ENCODE measurements at regions not wholly inside any gene's neighbourhood (a gene's known extent, or its start where the extent isn't known, plus 50 kb on each side); places are given as distances from the start of the nearest gene placed in this dataset.

- DNase-seq (ENCODE audit: low read depth): no peak
These were observed 169.9 kb downstream of the DIPK2A start for GRCh38 chr3:144141496-144141895.

DNA sequence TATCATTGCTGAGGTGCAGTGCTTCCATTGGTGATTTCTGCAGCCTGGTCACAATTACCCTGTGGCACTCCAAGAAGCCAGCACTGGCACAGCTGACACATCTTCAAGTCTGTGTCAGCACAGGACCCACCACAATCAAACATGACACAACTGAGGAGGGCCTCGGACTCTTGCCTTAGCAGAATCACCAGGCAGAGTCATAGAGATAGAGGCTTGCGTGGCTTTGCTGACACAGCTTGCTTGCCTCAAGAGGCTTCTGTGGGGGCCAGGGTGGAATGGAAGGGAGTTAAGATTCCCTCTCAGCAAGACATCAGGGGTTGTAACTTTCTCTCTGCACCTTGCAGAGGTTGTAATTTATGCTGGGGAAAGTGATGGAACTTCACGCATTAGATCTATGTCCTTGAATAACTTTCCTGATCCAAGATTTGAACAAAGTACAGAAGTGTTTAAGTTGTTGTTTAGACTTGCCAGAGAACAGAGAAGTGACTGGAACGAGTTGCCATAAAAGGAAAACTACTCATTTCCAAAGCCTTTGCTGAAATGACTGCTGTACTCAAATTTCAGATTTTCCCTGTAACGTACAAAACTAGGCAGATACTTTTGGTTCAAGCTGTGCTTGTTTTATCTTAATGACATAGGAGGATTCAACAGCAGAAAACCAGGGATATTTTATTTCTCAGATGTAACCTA, 170.7 kb downstream of the DIPK2A start:
- no peak for DNase-seq (ENCODE audit: low read depth)

DNA sequence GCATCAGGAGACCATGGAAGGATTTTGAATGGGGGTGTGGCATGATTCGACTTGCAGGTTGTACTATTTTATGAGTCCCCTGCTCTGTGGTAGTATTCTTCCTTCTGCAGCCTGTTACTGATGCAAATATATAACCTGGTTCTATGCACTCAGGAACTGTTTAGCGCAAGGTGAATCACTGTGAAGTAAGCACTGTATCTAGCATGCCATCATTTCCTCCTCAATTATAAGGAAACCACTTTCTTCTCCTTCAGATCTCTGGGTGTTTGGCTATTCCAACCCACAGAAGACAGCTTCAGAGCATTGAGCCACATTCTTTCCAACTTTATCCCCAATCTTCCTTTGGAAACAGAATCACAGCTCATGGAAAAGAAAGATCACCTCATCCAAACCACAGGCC, 176.7 kb downstream of the DIPK2A start:
- no peak for DNase-seq (ENCODE audit: low read depth)

DNA sequence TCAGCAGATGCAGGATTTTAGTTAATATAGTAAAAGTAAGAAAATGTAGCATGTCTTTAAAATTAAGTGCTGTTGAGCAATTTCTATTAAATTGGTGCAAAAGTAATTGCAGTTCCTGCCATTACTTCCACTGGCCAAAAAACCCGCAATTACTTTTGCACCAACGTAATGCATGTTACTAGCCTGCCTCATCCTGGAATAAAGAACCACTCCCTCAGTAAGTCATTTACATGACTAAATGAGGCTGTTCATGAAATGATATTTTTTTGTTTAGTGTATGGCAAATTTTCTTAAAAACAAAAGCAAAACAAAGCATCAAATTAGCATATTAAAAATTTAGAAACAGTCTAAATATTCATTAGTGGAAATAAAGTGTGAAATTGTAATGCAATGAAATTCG, 180.4 kb downstream of the DIPK2A start:
- no peak for DNase-seq (ENCODE audit: low read depth)

DNA sequence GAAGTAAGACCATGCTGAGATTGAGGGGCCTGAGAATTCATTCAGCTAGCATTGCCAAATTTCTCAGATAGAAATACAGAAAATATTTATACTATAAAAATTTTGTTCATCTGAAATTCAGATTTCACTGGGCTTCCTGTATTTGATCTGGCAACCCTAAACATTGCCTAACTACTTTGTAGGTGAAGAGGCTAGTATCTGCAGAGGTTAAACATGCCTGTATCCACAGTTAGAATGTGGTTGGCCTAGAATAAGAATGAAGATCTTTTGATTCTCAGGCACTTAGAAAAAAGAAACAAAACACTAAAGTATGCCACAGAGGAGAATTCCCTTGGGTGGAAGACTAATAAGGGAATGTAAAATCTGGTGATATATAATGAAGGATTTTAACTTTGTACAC, 189.0 kb downstream of the DIPK2A start:
- DNase-seq (ENCODE audit: low read depth): no peak

- DNase-seq (ENCODE audit: low read depth): no peak
These were observed 190.4 kb downstream of the DIPK2A start for GRCh38 chr3:144162042-144162441.

DNA sequence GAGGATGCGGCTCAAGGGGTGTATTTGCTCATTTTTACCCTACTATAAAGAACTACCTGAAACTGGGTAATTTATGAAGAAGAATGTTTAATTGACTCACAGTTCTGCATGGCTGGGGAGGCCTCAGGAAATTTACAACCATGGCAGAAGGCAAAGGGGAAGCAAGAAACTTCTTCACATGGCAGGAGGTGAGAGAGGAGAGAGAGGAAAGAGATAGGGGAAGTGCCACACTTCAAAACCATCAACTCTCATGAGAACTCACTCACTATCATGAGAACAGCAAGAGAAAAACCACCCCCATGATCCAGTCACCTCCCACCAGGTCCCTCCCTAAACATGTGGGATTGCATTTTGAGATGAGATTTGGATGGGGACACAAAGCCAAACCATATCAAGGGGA, 192.7 kb downstream of the DIPK2A start:
- DNase-seq (ENCODE audit: low read depth): no peak

GRCh38 chr3:144165482-144165881, 193.9 kb downstream of the DIPK2A start:
- no peak for DNase-seq (ENCODE audit: low read depth)

- no peak for DNase-seq (ENCODE audit: low read depth)
These were observed 196.0 kb downstream of the DIPK2A start for GRCh38 chr3:144167634-144168033.

GRCh38 chr3:144173491-144173890, 201.9 kb downstream of the DIPK2A start:
- DNase-seq (ENCODE audit: low read depth): no peak

DNA sequence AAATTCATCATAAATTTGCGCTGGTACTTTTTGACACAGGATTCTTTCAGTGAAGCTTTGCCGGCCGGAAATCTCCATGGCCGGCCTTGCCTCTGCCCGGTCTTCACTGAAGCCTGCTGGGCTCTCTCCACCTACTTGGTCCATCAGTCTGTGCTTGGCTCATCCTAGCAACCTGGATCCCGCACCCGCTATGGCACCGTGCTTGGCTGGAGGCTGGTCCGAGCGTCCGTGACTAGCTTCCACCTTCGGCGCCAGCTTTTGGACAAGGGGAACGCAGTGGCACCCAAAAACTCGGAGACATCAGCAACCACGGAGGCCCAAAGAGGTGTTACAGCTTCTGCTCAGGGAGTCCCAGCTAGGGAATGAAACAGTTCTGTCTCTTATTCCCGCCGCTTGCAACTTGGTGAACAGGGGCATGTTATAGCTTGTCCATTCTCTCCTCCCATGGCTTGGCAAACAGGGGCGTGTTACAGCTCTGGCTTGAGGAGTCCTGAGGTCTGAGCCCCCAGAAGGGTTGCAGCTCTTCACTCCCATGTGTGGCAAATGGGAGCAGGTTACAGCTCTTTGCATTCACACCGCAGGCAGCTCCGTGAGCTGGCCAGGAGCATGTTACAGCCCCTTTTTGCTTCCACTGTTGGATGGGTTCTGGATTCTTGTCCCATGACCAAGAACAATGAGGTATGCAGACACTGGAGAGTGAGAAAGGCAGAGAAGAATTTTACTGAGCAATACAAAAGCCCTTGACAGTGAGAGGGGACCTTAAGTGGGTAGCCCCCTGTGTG, 204.2 kb downstream of the DIPK2A start:
- DNase-seq (ENCODE audit: low read depth): no peak

GRCh38 chr3:144177649-144178048, 206.0 kb downstream of the DIPK2A start:
- no peak for DNase-seq (ENCODE audit: low read depth)

- DNase-seq (ENCODE audit: low read depth): no peak
These were observed 207.0 kb downstream of the DIPK2A start for GRCh38 chr3:144178607-144179006.

DNA sequence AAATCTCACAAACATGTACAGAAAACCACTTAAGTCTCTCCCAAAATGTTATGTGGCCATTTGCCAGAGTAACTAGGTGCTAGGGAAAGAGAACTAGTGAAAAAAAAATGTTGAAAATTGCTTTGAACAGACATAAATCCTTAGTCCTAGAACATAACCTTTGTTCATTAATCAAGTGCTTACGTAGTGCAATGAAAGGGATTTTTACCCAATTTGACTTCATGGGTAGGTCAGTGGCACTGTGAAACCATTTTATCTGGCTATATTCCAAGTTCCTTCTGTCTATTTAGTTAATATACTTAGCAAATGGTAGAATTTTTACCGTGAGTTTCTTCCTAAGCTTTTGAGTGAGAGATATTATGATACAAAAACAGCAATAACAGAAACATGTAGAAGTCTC, 209.4 kb downstream of the DIPK2A start:
- no peak for DNase-seq (ENCODE audit: low read depth)

DNA sequence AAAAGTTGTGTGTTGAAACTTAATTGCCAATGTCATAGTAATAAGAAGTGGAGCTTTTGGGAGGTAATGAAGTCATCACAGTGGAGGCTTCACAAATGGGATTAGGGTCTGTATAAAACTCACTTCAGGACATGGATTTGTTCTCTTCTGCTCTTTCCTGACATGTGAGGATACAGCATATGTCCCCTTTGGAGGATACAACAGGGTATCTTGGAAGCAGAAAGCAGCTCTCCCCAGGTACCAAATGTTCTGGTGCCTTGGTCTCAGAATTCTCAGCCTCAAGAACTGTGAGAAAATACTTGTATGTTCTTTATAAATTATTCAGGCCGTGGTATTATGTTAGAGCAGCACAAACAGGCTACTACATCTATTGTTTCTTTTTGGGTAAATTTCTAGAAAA, 210.9 kb downstream of the DIPK2A start:
- DNase-seq (ENCODE audit: low read depth): no peak

GRCh38 chr3:144185276-144185675, 213.7 kb downstream of the DIPK2A start:
- DNase-seq (ENCODE audit: low read depth): no peak

DNA sequence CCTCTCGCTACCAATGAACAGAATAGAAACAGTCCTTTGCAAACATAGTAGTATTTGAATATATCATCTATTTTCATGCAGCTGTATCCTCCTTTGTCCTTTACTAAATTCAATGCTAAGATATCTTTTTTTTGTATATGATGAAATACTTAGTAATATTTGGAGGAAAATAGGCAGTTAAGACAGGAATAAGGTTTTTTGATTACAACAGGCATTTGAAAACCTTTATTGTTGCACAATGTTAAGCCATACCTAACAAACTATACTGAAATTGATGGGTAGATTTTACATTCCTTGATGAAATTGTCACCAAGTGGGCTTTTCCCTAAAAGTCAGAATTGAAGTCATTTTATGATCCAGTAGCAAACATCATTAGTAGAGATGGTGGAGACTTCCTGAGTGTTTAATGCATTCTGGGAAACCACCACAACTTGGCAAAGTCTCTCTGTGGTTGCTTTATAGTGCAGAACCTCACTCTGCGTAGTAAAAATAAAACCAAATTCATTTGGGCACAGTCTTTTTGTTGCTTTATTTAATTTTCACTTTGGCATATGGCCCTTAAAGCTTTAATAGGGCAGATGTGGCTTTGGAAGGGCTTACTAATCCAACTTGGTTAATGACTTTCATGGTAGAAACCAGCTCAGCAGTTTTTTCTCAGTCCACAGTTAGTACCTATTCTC, 216.0 kb downstream of the DIPK2A start:
- peak; percentile 17 for DNase-seq (ENCODE audit: low read depth)

- no peak for DNase-seq (ENCODE audit: low read depth)
These were observed 217.4 kb downstream of the DIPK2A start for GRCh38 chr3:144189044-144189443.

DNA sequence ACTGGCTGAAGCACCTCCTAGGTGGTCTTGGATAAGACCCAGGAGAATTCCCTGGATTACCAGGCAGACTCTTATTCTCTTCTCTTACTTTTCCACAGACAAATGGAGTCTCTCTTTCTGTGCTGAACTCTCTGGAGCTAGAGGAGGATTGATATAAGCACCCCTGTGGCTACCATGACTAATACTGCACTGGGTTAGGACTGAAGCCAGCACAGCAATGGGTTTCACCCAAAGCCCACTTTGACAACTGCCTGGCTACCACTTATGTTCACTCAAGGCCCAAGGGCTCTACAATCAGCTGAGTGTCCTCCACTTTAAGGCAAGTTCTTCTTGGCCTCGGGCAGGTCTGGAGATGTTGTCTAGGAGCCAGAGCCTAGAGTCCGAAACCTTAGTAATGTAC, 225.5 kb downstream of the DIPK2A start:
- no peak for DNase-seq (ENCODE audit: low read depth)

DNA sequence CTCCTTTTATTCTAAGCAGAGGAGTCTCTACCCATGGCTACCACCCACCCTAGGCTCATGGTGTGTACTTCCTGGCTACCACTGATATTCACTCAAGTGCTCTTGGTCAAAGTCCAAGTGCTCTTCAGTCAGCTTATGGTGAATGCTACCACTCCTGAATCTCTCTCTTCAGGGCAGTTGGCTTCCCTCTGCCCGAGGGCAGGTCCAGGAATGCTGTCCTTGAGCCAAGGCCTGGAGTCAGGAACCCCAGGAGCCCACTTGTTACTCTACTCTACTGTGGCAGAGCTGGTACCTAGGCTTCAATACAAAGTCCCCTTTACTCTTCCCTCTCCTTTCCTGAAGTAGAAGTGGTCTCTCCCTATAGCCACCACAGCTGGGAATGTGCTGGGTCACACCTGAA, 226.0 kb downstream of the DIPK2A start:
- no peak for DNase-seq (ENCODE audit: low read depth)

GRCh38 chr3:144200004-144200403, 228.4 kb downstream of the DIPK2A start:
- DNase-seq (ENCODE audit: low read depth): no peak

GRCh38 chr3:144200466-144200865, 228.8 kb downstream of the DIPK2A start:
- no peak for DNase-seq (ENCODE audit: low read depth)

GRCh38 chr3:144221761-144222160, 250.1 kb downstream of the DIPK2A start:
- no peak for DNase-seq (ENCODE audit: low read depth)

Measured in RPMI7951 (cell line).